ENCODE measurements at regions not wholly inside any gene's neighbourhood (a gene's known extent, or its start where the extent isn't known, plus 50 kb on each side); places are given as distances from the start of the nearest gene placed in this dataset.

DNA sequence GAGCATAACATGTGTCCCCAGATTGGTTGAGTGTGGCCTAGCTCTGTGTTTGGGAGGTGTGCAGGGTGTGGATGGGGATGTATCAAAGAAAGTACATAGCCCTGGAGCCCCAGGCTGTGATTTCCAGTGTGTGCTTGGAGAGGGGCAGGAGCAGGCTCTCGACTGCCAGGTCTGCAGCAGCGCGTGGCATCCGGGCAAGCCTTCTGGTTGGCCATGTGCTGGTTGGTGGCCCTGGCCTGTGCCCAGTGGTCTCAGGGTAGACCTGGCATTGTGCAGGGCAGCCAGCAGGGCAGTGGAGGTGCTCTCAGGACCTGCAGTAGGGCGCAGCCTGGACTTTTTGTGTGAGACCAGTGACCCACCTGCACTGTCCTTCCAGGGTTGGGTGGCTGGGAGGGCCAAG is 231.5 kb downstream of the UBE3A start:
- BruUV-seq (replicated peaks), result no TSS peak
- POLR2A ChIA-PET (ENCODE audit: unreplicated experiment), result no interaction called here
- H3K9me3 ChIP-seq (ENCODE audit: control insufficient read depth, insufficient read depth, low read length), result peaks cover 75% of the 10 kb centered on the region

More for the DNA sequence above, 231.5 kb downstream of the UBE3A start:
- no peak overlapping the region for H3K9ac ChIP-seq (ENCODE audit: low read depth, low read length)
- H2BK20ac ChIP-seq (ENCODE audit: low read depth, low read length), result no peak overlapping the region
- no peak overlapping the region for H3K14ac ChIP-seq (replicated peaks; ENCODE audit: low read depth, low read length)
- no peak overlapping the region for H3K56ac ChIP-seq (ENCODE audit: extremely low read depth, insufficient read depth, low read length)
- no peaks in the 10 kb centered on the region for H3K36me3 ChIP-seq (ENCODE audit: control insufficient read depth, insufficient read depth, low read length)
- no peaks in the 10 kb centered on the region for H3K9me1 ChIP-seq (ENCODE audit: insufficient read depth, low read length)
- DNase-seq (no peak), ATAC-seq (ENCODE audit: low read depth) (no peak)
- no peak overlapping the region for H3K27ac ChIP-seq (ENCODE audit: insufficient read depth, low read length)
- H3K23ac ChIP-seq (ENCODE audit: low read depth, low read length), result no peak overlapping the region
- TF ChIP-seq RCOR1 (IDR thresholded peaks at IDR 0.05; ENCODE audit: insufficient replicate concordance, low read length) (no peak), CEBPB (IDR thresholded peaks at IDR 0.05; ENCODE audit: low read depth, low read length) (no peak), BHLHE40 (IDR thresholded peaks at IDR 0.05; ENCODE audit: low read depth, low read length) (no peak), CHD1 (IDR thresholded peaks at IDR 0.05; ENCODE audit: low read depth, low read length) (no peak), NFE2L2 (IDR thresholded peaks at IDR 0.05; ENCODE audit: low read depth, low read length) (no peak)
- TF ChIP-seq, protein P1, sequence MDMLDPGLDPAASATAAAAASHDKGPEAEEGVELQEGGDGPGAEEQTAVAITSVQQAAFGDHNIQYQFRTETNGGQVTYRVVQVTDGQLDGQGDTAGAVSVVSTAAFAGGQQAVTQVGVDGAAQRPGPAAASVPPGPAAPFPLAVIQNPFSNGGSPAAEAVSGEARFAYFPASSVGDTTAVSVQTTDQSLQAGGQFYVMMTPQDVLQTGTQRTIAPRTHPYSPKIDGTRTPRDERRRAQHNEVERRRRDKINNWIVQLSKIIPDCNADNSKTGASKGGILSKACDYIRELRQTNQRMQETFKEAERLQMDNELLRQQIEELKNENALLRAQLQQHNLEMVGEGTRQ (IDR thresholded peaks at IDR 0.05; ENCODE audit: low read depth, low read length), result no peak
- H2BK120ac ChIP-seq (ENCODE audit: low read depth, low read length), result no peak overlapping the region
- no peak overlapping the region for H2BK15ac ChIP-seq (ENCODE audit: low read depth, low read length)
- H3K18ac ChIP-seq (ENCODE audit: low read depth, low read length), result no peak overlapping the region
- H2BK5ac ChIP-seq (ENCODE audit: low read depth, low read length, poor library complexity, severe bottlenecking), result no peak overlapping the region
- no peak overlapping the region for H2AK9ac ChIP-seq (replicated peaks; ENCODE audit: low read depth, low read length, poor library complexity)
- WGBS, 2 experiments (ENCODE audit: extremely low coverage in 2 of 2, insufficient read length in 1 of 2), result 17% methylated on average over 2 of the region's 5 CpGs; no CpG with 5 or more reads in 1 of the 2 experiments
- H2AK5ac ChIP-seq (ENCODE audit: low read depth, low read length), result no peak overlapping the region
- no peak overlapping the region for H4K8ac ChIP-seq (ENCODE audit: low read depth in 2 of 2, low read length in 2 of 2)
- no peak overlapping the region for H3K4ac ChIP-seq (ENCODE audit: low read depth, low read length)
- dilution Hi-C loops (cut with HindIII; ENCODE audit: low sequenced_read_pairs, unreplicated experiment), result no loop called here
- H3K27me3 ChIP-seq (ENCODE audit: control insufficient read depth, insufficient read depth, low read length), result no peaks in the 10 kb centered on the region
- no peak overlapping the region for H4K5ac ChIP-seq (ENCODE audit: low read depth, low read length)
- CTCF ChIA-PET, result no interaction called here
- intact Hi-C loops (cut with micrococcal nuclease), result no loop called here
- no peaks in the 10 kb centered on the region for H3K79me1 ChIP-seq (ENCODE audit: low read depth in 1 of 2, low read length in 2 of 2)
- H3K4me3 ChIP-seq (ENCODE audit: insufficient read depth, low read depth, low read length), result no peak overlapping the region
- H2AFZ ChIP-seq (replicated peaks; ENCODE audit: low read length, poor library complexity), result no peak overlapping the region
- no peaks in the 10 kb centered on the region for H4K20me1 ChIP-seq (ENCODE audit: insufficient read depth, low read length)
- in situ Hi-C loops (cut with MboI; ENCODE audit: low sequenced_read_pairs), result loop anchor here (25.0 kb wide), 1 partner anchor 1130 kb away; no protein-coding TSS in a partner anchor
- H4K91ac ChIP-seq (ENCODE audit: insufficient read depth, low read depth, low read length), result no peak overlapping the region
- H3K4me2 ChIP-seq (ENCODE audit: low read depth, low read length), result no peak overlapping the region
- H3K4me1 ChIP-seq (ENCODE audit: control insufficient read depth, insufficient read depth, low read length), result no peaks in the 10 kb centered on the region
